ENCODE measurements at regions not wholly inside any gene's neighbourhood (a gene's known extent, or its start where the extent isn't known, plus 50 kb on each side); places are given as distances from the start of the nearest gene placed in this dataset.

DNA sequence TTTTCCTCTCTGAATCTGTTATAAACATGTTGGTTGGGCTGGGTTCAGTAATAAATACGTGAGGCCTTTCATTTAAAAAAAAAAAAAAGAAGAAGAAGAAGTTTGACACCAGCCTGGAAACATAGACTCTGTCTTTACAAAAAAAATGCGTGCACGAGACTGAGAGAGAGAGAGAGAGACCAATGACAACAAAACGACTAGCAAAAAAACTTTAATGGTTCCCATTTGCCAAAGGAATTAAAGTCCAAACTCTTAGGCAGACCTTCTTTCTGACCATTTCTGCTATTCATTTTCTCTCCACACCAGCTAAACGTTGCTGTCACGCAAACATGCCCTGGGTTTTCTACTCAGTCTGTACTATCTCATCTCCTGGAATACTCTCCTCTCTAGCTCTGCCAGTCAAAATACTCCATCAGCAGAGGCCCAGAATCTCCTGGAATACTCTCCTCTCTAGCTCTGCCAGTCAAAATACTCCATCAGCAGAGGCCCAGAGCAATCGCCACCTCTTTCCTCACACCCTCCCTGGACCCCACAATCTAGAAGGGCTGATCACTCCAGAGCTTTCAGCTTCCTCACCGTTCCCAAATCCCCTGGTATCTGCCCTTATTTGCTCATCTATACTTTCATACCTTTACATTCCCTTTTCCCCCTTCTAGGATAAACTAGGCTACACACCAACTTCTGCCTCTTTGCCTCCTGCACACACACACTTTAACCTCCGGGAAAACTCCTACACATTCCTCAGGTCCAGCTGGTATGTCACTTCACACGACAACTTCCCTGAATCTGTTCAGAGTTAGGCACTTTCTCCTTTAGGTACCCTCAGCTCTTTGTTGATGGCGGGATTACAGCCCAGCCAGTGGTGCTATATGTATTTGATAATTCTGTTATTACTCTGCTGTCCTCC, 100.0 kb downstream of the CDC7 start:
- no peak overlapping the region for H3K4me3 ChIP-seq (ENCODE audit: low read depth, low read length)
- TF ChIP-seq POLR2A (IDR thresholded peaks at IDR 0.05; ENCODE audit: extremely low read depth, insufficient read length) (no peak), MYC (IDR thresholded peaks at IDR 0.05; ENCODE audit: low read depth, low read length) (no peak)
- TF ChIP-seq, protein P1, sequence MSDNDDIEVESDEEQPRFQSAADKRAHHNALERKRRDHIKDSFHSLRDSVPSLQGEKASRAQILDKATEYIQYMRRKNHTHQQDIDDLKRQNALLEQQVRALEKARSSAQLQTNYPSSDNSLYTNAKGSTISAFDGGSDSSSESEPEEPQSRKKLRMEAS (IDR thresholded peaks at IDR 0.05; ENCODE audit: low read depth, low read length), result no peak
- TF ChIP-seq, protein P2, sequence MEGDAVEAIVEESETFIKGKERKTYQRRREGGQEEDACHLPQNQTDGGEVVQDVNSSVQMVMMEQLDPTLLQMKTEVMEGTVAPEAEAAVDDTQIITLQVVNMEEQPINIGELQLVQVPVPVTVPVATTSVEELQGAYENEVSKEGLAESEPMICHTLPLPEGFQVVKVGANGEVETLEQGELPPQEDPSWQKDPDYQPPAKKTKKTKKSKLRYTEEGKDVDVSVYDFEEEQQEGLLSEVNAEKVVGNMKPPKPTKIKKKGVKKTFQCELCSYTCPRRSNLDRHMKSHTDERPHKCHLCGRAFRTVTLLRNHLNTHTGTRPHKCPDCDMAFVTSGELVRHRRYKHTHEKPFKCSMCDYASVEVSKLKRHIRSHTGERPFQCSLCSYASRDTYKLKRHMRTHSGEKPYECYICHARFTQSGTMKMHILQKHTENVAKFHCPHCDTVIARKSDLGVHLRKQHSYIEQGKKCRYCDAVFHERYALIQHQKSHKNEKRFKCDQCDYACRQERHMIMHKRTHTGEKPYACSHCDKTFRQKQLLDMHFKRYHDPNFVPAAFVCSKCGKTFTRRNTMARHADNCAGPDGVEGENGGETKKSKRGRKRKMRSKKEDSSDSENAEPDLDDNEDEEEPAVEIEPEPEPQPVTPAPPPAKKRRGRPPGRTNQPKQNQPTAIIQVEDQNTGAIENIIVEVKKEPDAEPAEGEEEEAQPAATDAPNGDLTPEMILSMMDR (IDR thresholded peaks at IDR 0.05; ENCODE audit: low read depth, low read length), result no peak
- DNase-seq (ENCODE audit: low read depth), result no peak

DNA sequence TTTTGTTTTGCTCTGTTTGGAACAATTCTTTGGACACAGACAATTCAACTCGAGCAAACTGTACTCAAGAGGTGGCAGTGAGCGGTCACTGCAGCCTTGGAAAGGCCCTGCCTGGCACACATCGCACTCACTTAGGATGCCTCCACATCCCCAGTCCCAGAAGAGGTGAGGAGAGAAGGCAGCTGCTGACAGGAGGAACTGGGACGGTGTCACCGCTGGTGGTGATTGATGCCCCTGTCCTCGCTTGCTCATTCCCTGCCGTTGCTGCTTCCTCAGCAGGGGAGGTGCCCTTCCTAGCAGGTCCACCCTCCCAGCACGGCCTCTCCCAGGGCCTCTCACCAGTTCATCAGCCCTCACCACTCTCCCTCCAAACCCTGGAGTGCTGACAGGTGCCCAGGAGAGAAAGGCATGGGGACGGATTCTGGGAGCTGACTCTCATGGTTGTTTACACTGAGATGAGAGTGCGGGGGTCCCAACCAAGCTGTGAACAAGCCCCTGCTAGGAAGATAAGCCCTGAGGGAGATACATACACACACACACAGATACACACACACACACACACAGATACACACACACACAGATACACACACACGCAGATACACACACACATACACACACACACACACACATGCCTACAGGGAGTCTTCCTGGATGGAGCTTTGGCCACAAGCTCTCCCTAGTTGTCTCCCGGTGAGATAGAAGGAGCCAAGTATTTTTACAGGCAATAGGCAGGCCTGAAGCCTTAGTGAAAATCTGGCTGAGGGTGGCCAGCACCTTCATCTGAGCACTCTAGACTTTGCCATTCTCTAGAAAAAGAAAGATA, 101.1 kb downstream of the CDC7 start:
- no peak for DNase-seq (ENCODE audit: low read depth)
- TF ChIP-seq, protein P2 (IDR thresholded peaks at IDR 0.05; ENCODE audit: low read depth, low read length), result no peak
- TF ChIP-seq POLR2A (IDR thresholded peaks at IDR 0.05; ENCODE audit: extremely low read depth, insufficient read length) (no peak), MYC (IDR thresholded peaks at IDR 0.05; ENCODE audit: low read depth, low read length) (no peak)
- TF ChIP-seq, protein P1 (IDR thresholded peaks at IDR 0.05; ENCODE audit: low read depth, low read length), result no peak
- no peak overlapping the region for H3K4me3 ChIP-seq (ENCODE audit: low read depth, low read length)

DNA sequence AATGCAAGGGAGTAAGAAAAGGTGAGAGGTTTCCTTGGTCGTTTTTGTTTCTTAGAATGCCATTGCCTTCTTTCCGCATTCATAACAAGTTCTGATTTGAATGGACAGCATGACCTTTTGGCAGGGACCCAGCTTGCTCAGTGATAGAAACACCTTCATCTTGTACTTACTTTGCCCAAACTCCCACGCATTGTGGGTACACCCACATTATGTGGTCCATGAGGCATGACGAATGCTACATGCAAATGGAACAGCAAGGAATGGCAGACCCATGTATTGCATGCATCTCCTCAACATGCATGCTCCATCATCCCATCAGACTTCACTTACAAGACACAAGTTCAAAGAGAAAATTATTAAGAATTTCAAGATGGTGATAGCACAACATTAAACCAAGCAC, 102.8 kb downstream of the CDC7 start:
- TF ChIP-seq POLR2A (IDR thresholded peaks at IDR 0.05; ENCODE audit: extremely low read depth, insufficient read length) (no peak), MYC (IDR thresholded peaks at IDR 0.05; ENCODE audit: low read depth, low read length) (no peak)
- TF ChIP-seq, protein P2 (IDR thresholded peaks at IDR 0.05; ENCODE audit: low read depth, low read length), result no peak
- TF ChIP-seq, protein P1 (IDR thresholded peaks at IDR 0.05; ENCODE audit: low read depth, low read length), result no peak
- DNase-seq (ENCODE audit: low read depth), result no peak
- no peak overlapping the region for H3K4me3 ChIP-seq (ENCODE audit: low read depth, low read length)

DNA sequence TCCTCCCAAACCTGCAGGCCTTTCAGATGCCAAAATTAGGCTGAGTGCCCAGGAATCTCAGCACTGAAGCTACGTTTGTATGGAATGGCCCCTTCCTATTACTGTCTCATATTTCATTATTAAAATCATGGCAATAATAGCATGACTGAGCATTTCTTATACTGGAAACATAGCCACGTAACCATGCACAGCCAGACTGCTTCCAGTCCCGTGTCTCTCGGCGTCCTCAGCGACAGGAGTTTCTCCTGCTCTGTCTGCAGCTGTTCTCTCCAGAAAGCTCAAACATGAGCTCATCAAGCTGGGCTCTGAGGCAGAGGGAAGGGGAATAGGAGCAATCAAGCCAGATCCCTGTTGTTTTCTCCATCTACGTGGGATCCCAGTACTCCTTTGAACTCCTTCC, 104.0 kb downstream of the CDC7 start:
- TF ChIP-seq, protein P1 (IDR thresholded peaks at IDR 0.05; ENCODE audit: low read depth, low read length), result no peak
- no peak for TF ChIP-seq MYC (IDR thresholded peaks at IDR 0.05; ENCODE audit: low read depth, low read length)
- TF ChIP-seq, protein P2 (IDR thresholded peaks at IDR 0.05; ENCODE audit: low read depth, low read length), result no peak
- no peak for TF ChIP-seq POLR2A (IDR thresholded peaks at IDR 0.05; ENCODE audit: extremely low read depth, insufficient read length)
- no peak for DNase-seq (ENCODE audit: low read depth)
- H3K4me3 ChIP-seq (ENCODE audit: low read depth, low read length), result no peak overlapping the region

DNA sequence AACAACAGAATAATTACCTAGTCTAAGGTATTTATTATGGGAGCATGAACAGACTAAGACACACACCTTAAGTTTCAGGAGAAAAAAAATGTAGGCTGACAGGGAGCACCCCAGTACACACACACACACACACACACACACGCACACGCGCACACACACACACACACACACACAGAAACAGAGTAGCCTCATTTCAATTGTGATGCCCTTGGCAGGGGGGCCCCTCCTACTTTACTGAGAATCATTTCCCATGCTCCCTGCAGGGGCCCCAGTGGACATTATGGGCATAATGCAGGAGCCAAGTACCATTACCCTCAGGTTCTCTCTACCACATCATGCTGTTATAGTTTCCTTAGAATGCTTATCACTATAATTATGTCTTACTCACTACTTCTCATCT, 104.9 kb downstream of the CDC7 start:
- H3K4me3 ChIP-seq (ENCODE audit: low read depth, low read length), result no peak overlapping the region
- DNase-seq (ENCODE audit: low read depth), result no peak
- TF ChIP-seq, protein P1 (IDR thresholded peaks at IDR 0.05; ENCODE audit: low read depth, low read length), result no peak
- TF ChIP-seq, protein P2 (IDR thresholded peaks at IDR 0.05; ENCODE audit: low read depth, low read length), result no peak
- TF ChIP-seq MYC (IDR thresholded peaks at IDR 0.05; ENCODE audit: low read depth, low read length) (no peak), POLR2A (IDR thresholded peaks at IDR 0.05; ENCODE audit: extremely low read depth, insufficient read length) (no peak)
